Jurkat, Clone E6-1 (cell line): ENCODE measurements at regions not wholly inside any gene's neighbourhood (a gene's known extent, or its start where the extent isn't known, plus 50 kb on each side); places are given as distances from the start of the nearest gene placed in this dataset.
"Not testable (repeated sequence)": the region's sequence is repeated elsewhere in the genome, so short reads cannot be mapped to it uniquely, and the experiment has no call there.

ENCODE experiments used
- DNase-seq: peaks from one replicate; pipeline ENCODE4 v3.0.0-alpha.2; 2011; ENCODE audit warnings: low read depth, low spot score
- H3K4me3 ChIP-seq: 2 replicates; pipeline ENCODE4 v1.5.1; 2011; ENCODE audit warnings: mild to moderate bottlenecking, low read length, control low read depth, moderate library complexity

DNA sequence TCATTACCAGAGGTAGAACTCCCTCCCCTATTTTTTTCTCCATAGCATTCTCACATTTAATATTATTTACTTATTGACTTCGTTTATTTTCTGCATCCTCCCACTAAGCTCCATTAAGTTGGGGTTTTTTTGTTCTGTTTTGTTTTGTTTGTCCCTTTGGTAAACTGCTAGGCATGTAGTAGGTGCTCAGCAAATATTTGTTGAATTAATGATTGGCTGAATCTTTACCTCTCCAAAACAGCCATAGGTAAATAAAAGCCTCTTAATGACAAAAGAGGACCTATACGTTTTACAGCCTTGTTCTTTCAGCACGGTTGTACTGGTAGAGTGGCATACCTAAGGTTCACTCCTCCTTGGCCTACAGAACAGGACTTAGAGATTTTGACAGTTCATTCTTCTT lies 52.0 kb downstream of the PRORP start:
- H3K4me3 ChIP-seq: no peak overlapping the region
- no peak for DNase-seq

- no peak for DNase-seq
- H3K4me3 ChIP-seq: no peak overlapping the region
These were observed 57.8 kb downstream of the PRORP start for GRCh38 chr14:35180179-35180578.

- not testable (repeated sequence) for DNase-seq, H3K4me3 ChIP-seq
These were observed 62.5 kb downstream of the PRORP start for GRCh38 chr14:35184891-35185290.

DNA sequence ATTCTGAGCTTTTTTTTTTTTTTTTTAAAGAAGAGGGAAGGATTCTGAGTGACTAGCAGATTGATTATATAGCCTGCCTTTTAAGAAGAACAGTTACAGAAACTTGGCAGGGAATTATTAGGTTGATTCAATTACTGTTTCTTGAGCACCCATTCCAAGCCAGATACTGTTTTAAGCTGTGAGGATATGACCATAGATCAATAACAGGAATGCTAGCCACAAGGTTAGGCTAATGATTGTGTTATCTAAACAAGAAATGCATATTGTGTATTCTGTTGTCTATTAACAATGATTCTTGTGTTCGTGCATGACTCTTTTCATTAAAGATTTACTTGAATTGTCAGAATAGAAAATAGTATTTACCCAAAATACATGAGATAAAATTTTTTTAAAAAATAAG lies 67.1 kb downstream of the PRORP start:
- DNase-seq: no peak
- no peak overlapping the region for H3K4me3 ChIP-seq

DNA sequence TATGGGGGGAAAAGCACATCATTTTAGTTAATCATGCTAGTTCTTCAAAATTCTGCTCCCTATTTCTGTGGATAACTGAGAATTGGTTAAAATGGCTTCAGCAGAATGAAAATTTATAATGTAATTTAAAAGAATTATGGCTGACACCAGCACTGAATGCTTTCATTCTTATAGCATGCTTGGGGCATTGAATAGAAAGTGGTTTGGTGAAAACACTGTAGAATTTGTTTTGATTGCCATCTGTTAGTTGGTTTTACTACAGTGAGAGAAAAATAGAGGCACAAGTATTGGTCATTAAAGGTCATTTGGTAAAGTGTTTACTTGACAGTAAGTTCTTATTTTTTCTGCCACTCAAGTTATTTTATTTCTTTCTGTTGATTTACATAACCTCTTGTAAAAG lies 70.8 kb downstream of the PRORP start:
- DNase-seq: no peak
- H3K4me3 ChIP-seq: no peak overlapping the region

DNA sequence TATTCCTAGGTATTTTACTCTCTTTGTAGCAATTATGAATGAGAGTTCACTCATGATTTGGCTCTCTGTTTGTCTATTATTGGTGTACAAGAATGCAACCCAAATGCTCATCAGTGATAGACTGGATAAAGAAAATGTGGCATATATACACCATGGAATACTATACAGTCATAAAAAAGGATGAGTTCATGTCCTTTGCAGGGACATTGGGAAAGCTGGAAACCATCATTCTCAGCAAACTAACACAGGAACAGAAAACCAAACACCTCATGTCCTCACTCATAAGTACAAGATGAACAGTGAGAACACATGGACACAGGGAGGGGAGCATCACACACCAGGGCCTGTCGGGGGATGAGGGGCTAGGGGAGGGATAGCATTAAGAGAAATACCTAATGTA lies 71.8 kb downstream of the PRORP start:
- not testable (repeated sequence) for H3K4me3 ChIP-seq

GRCh38 chr14:35196571-35196970 lies 74.2 kb downstream of the PRORP start:
- no peak for DNase-seq

More for the DNA sequence above, 71.8 kb downstream of the PRORP start:
- not testable (repeated sequence) for DNase-seq

DNA sequence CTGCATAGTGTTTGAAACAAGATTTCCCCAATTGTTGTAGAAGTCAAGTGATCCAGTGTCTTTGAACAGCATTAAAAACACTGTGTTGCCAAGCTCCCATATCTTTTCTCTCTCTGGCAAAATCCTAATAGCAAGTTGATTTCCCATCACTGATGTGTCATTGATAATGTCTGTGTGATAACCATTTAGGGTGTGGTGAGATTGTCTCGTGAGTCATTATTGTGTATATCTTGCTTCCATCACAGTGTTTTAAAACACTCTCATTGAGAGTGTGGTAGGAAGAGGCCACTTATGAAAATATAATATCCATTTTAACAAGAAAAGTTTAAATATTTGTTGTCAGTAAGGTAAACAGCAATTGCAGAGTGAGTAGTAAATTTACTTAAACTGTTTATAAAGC lies 74.7 kb downstream of the PRORP start:
- no peak for DNase-seq
- H3K4me3 ChIP-seq: no peak overlapping the region

More at GRCh38 chr14:35196571-35196970, 74.2 kb downstream of the PRORP start:
- H3K4me3 ChIP-seq: no peak overlapping the region

DNA sequence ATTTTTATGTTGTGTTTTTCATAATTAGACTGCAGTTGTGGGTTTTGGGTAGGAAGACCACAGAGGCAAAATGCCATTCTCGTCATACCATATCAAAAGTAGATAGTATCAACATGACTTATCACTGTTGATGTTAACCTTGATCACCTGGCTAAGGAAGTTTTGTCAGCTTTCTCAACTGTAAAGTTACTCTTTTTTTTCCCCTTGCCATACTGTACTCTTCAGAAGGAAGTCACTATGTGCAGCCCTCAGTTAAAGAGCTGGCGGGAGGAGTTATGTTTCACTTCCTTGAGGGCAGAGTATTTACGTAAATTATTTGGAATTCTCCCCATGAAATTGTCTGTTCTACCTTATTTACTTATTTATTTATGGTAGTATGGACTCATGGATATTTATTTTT lies 78.7 kb downstream of the PRORP start:
- H3K4me3 ChIP-seq: no peak overlapping the region
- peak; percentile 71 for DNase-seq

DNA sequence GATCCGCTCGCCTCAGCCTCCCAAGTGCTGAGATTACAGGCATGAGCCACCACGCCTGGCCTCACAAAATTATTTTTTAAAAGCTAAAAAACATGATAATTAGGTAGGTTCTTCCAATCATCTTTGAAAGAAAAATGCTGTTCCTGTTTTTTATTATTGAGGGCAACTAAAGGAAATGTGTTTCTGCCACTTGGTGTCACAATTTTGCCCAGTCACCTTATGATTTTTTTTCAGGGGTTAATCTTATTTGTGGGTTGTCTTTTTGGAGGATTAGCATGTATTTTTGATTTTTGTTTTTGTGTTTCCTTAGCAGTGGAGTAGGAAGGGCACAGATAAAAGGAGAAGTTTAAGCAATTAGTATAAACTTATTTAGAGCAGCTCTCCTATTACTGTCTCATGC lies 79.8 kb downstream of the PRORP start:
- DNase-seq: no peak
- no peak overlapping the region for H3K4me3 ChIP-seq

DNA sequence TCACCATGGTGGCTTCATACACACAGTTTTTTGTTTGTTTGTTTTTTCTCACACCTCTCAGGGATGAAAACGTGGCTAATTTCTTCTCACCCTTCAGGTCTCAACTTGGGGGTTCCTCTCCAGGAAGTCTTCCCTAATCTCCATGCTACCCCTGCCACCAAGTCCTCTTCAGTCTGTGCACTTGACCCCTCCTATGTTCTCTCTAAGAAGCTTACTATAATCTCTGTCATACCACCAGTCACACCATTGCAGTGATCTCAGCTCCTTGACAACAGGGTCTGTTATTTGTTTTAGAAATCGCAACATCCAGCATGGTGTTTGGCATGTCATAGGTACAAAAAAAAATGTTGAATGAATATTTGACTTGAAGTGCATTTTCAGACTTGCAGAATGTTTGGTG lies 83.4 kb downstream of the PRORP start:
- DNase-seq: no peak
- no peak overlapping the region for H3K4me3 ChIP-seq

DNA sequence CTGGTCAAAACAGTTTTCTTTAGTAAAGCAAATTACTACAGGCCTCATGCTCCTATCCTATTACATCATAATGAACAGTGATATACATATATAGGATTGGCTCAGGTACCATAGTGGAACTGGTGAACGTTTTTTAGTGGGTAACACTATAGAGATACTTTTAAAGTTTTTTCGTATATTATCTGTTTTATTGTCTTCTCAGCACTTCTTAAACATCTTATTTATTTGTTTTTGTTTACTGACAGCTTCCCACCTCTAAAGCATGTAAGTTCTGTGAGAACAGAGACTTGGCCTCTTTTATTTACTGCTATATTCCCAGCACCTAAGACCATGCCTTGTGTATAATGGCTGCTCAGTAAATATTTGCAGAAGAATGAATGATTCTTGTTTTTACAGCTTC lies 81.1 kb upstream of the PSMA6 start:
- no peak for DNase-seq
- no peak overlapping the region for H3K4me3 ChIP-seq

DNA sequence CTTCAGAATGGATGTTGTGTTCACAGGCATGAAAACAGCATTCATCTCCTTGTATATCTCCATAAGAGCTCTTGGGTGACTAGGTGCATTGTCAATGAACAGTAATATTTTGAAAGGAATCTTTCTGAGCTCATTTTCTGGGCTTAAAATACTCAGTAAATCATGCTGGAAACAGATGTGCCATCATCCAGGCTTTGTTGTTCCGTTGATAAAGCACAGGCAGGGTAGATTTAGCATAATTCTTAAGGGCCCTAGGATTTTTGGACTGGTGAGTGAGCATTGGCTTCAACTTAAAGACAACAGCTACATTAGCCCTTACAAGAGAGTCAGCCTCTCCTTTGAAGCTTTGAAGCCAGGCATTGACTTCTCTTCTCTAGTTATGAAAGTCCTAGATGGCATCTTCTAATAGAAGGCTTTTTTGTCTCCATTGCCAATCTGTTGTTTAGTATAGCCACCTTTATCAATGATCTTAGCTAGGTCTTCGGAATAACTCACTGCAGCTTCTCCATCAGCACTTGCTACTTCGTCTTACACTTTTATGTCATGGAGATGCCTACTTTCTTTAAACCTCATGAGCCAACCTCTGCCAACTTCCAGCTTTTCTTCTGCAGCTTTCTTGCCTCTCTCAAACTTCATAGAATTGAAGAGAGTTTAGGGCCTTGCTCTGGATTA lies 79.6 kb upstream of the PSMA6 start:
- no peak overlapping the region for H3K4me3 ChIP-seq
- no peak for DNase-seq

DNA sequence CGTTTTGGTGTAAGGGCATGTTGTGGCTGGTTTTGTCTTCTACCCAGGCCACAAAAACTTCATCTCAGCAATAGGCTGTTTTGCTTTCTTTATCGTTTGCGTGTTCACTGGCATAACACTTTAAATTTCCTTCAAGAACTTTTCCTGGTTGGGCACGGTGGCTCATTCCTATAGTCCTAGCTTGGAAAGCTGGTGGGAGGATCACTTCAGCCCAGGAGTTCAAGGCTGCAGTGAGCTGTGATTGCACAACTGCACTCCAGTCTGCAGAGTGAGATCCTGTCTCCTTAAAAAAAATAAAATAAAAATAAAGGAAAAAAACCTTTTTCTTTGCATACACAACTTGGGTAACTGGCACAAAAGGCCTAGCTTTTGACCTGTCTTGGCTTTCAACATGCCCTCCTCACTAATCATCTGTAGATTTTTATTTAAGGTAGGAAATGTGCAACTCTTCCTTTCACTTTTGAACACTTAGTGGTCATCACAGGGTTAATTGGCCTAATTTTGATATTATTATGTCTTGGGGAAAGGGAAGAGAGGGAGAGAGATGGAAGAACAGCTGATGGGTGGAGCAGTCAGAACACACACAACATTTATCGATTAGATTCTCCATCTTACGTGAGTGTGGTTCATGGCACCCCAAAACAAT lies 78.9 kb upstream of the PSMA6 start:
- no peak overlapping the region for H3K4me3 ChIP-seq
- no peak for DNase-seq

- no peak for DNase-seq
- no peak overlapping the region for H3K4me3 ChIP-seq
These were observed 78.3 kb upstream of the PSMA6 start for GRCh38 chr14:35213869-35214387.

- not testable (repeated sequence) for DNase-seq, H3K4me3 ChIP-seq
These were observed 77.8 kb upstream of the PSMA6 start for GRCh38 chr14:35214402-35214801.

DNA sequence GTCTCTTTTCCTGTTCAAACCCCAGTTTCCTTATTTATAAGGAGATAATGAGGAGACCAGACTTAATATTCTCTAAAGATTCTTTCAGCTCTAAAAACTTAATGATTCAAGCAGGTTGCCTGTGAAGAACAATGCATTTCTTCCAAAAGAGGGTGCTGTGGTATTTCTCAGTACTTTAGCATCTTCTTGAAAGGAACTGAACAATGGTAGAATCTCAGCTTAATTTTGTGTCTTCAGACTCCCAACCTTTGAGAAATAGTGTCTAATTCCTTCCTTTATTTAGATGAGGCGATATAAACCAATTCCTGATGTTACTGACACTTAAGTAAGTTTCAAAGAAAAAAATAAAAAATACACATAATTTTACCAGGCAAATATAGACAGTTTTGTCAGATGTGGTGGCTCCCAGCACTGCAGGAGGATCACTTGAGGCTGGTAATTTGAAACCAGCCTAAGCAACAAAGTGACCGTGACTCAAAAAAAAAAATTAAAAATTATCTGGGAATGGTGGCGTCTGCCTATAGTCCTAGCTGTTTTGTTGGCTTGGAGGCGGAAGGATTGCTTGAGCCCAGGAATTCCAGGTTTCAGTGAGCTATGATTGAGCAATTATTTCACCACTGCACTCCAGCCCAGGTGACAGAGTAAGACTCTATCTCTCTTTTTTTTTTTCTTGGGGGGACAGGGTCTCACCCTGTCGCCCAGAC lies 76.9 kb upstream of the PSMA6 start:
- DNase-seq: no peak
- no peak overlapping the region for H3K4me3 ChIP-seq

- not testable (repeated sequence) for H3K4me3 ChIP-seq, DNase-seq
These were observed 74.0 kb upstream of the PSMA6 start for GRCh38 chr14:35218176-35218575.

GRCh38 chr14:35218963-35219362 lies 73.2 kb upstream of the PSMA6 start:
- no peak overlapping the region for H3K4me3 ChIP-seq
- DNase-seq: no peak

DNA sequence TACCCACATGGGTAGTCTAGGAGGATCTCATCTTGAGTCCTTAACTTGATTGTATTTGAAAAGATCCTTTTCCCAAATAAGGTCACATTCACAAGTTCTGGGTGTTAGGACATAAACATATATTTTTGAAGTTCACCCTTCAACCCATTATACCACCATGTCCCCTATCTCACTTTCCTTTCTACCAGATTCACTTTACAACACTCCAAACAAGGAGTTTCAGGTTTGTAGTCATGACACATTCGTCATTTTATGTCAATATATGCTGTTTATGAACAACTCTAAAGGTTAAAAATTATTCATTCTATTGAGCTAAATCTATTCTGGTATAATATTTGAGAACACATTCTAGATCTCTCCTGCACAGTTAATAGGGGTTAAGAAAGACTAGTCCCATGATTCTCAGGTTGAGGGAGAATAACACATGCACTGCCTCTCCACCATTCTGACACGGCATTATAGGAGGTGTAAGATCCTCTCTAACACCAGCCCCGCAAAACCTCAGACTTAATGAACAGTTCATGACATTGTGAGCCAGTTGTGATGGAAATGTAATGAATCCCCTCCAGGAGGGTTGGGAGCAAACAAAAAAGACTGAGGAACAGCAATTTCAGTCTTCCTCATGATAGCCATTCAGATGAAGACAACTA lies 72.0 kb upstream of the PSMA6 start:
- DNase-seq: no peak
- no peak overlapping the region for H3K4me3 ChIP-seq
